Daoy (cell line): ENCODE measurements at regions not wholly inside any gene's neighbourhood (a gene's known extent, or its start where the extent isn't known, plus 50 kb on each side); places are given as distances from the start of the nearest gene placed in this dataset.

Source experiments
- DNase-seq: peaks from one replicate; pipeline ENCODE4 v3.0.0-alpha.2; 2015; ENCODE audit warnings: low read depth

- no peak for DNase-seq
Observed at GRCh38 chr3:189455641-189456417, 175.4 kb upstream of the TP63 start.

DNA sequence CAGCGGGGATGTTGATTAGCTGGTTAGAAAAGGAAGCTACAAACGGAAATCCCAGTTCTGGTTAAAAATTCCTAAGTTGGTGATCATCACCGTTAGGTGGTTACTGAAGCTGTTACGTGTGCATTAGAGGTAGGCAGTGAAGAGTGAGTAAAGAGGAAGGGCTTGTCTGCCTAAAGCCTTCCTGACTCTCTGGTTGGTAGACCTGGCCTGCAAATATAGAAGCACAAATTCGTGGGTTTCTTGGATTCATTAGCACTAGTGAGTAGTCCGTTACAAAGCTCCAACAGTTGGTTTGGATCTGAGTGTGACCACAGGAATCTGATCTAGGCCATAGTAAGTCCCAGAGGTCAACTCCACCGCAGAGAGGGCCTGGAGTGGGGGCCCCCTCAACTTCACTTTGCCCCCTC lies 174.0 kb upstream of the TP63 start:
- DNase-seq: peak; percentile 69

- DNase-seq: no peak
Observed at GRCh38 chr3:189457631-189458412, 173.4 kb upstream of the TP63 start.

- peak; percentile 74 for DNase-seq
Observed at GRCh38 chr3:189458528-189458927, 172.7 kb upstream of the TP63 start.

DNA sequence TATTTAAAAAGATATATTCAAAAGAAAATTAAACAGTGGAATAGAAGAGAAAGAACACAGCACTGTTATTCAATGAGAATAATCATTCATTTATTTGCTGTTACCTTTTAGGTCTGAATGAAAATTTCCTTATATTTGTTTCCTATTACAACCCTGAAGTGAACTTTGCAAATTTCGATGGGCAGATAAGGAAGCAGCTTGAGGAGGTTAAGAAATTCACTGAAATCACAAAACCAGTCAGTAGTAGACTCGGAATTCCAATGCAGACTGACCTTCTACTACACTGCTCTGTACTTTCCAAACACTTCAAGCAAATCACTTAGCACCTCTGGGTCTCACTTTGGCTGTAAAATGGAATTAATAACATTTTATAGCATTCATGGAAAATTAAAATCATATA lies 172.0 kb upstream of the TP63 start:
- DNase-seq: no peak

- DNase-seq: no peak
Observed at GRCh38 chr3:189460511-189460910, 170.7 kb upstream of the TP63 start.

- no peak for DNase-seq
Observed at GRCh38 chr3:189464799-189465198, 166.4 kb upstream of the TP63 start.

DNA sequence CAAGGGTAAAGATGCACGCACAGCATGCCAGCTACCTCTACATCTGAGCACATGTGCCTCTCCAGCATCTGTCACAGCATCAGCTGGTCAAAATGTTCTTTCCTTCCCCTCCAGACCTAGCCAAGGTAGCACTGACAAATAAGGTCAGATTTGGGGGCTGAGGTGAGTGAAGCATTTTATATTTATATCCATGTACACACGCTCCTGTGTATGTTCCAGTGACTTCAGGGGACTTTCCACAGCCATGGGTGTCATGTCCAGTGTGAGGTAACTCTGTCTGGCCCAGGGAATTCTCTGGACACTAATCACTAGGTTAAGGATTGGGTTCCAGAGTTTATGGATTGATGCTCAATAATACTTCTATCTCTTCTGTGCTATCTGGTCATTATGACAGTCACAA lies 165.2 kb upstream of the TP63 start:
- no peak for DNase-seq

DNA sequence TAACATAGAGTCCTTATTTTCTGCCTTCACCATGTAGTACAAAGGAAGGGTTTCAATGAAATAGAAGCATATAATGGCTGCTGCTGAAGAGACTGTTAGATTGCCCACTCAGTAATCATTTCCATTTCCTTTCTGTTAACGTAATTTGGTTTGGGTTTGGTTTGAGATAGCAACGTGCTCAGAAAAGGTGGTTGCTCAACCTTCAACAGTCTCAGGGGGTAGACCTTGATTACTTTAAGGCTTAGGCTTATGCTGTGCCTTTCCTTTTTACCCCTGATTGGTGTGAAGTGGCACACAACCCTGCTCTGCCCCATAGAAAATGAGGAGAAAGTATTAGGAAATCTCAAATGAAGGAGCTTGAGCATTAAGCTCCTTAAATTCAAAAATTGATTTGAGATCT lies 163.7 kb upstream of the TP63 start:
- no peak for DNase-seq

DNA sequence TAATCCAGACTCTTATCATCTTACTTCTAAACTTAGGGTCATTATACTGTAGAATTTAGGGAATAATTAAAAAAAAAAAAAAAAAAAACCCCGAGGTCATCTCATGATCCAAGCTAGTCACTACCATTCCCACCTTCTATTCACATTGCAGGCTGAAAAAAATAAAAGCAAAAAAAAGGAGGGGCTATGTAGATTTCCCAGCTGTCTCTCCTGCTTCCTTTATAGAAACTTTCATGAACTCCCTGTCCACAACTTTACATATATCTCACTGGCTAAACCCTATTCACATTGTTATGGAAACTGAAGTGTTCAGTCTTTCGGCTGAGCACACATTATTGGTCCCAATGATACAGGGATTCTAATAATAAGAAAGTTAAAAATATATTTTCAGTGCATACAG lies 156.2 kb upstream of the TP63 start:
- no peak for DNase-seq

DNA sequence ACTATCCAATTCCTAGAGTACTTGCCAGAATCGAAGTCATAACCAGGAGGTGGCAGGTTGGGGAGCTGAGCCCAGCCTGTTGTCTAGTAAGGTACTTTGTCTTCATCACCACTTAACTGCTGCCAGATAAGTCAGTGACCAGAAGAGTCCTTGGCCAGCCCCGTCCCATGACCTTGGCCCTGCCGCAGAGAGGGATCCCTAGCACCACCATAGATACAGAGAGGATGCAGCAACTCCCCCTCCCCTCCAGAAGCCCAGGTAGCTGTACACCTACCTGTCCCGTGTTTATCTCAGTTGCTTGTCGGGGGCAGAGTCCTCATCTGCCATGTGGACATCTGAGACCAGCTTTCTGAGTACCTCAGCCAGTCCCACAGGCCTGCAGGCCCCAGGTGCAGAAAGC lies 153.6 kb upstream of the TP63 start:
- no peak for DNase-seq

- no peak for DNase-seq
Observed at GRCh38 chr3:189486556-189486955, 144.6 kb upstream of the TP63 start.

DNA sequence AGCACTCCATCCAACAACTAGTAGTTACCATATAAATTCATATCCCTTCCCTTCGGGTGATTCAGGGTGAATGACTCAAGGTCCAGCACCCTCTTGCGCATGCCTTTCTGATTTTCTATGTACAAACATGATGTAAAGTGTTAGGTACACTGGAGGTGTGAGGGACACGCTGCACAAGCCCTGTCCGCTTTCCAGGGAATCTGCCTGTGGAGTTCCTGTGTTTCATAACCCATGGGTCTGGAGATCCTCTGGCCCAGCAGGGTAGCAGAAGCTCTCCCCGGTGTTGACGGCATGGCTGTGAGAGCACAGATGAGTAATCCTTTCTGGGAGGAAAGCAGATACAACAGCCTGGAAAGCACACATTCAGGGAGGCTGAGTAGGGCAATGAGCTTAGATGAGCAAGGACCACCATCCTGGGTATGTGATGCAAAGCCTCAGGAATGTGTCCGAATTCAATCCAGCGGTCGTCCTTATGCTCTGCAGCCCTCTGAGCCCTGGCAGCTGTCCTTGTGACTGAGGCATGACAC lies 142.9 kb upstream of the TP63 start:
- peak; percentile 54 for DNase-seq

DNA sequence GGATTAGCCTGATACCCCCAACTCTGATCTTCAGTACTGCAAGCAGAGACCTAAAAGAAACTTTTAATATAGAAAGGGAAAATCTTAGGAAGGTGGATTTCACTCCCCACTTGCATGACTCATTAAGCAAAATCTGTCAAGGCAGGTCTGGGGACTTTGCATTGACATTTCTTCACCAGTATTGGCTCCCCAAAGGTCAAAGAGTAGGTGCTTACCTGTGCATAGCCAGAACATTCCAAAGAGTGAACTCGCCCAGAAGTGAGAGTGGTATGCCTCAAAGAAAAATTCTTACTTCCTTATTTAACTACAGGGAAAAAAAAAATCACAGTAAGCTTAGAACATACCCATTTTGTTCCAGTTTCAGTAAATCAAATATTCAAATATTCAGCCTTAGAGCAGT lies 140.9 kb upstream of the TP63 start:
- DNase-seq: no peak

DNA sequence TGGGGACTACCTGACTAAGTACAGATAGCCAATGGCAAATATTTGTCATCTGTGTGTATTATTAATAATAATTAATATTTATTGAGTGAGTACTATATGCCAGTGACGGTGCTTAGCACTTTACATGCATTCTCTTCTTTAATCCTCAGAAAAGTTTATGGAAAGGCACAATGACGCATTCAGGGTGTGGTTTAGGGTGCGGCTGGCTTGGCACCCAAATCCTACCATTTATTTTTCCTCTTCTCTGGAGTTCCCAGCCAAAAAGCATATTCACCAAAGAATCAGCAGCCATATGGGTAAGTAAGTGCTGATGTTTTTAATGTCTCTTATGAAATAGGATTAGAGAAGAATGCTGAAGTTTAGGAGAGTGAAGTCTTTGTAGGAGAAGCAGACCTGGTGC lies 140.4 kb upstream of the TP63 start:
- no peak for DNase-seq

- DNase-seq: no peak
Observed at GRCh38 chr3:189491831-189492230, 139.4 kb upstream of the TP63 start.

DNA sequence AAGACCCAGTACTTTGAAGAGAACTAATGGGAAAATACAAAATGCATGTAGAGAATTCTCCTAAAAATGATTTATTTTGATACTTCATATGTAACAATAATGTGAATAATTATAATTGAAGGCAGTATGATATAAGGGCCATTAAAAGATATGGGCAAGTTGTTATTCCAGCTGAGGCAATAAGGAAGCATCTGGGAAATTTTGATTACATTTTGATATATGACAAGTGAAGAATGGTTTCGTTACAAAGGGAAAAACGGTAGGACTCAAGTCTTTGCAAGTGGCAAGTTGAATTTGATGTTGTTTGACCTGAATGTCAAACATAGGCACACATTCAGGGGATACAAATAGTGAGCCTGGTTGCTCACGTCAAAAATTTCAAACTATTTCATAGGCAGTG lies 137.9 kb upstream of the TP63 start:
- no peak for DNase-seq

DNA sequence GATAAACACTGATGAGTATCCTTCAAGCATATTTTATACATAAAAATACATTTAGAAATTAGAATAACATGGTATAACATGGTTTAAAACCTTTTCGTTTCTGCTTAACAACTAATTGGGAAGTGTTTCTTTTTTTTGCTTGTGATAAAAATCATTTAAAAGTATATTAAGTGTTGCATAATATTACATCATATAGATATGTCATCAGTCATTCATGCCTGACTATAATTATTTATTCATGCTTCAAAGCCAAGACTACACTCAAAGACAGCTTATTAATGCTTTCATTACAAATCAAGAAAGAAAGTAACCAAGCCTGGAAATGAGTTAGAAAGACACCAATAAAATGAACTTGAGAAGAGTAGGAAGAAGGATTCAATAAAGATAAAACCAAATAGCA lies 136.6 kb upstream of the TP63 start:
- no peak for DNase-seq

DNA sequence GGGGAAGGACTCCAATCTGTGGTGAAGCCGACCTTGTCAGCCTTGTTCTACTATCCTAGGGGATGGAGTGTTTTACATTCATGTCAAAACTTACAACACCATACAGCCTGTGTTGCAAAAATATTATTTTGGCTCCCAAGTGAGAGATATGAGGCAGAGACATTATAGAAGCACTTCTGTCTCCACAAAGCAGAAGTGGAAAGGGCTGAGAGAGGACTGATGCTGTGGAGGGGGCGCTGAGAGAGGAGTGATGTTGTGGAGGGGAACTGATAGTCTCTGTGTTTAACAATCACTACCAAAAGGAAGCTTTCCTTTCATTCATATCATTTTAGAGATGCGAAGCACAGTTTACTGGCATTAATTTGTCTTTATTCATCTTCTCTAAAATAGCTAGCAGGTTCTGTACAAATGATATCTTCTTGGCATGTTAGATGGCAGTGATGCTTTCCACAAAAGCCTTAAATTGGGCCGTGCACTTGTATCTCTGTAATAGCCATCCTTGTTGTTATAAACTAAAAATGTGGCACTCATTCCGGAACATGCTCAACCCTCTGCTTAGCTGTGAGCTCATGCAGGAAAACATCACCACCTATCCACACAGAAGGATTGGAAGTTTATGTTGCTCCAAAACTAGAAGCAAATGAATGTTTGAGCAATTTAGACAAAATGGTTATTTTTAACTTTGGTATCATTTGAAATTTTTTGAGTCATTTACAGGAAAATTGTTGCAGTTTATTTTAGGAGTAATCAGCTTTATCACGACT lies 134.6 kb upstream of the TP63 start:
- no peak for DNase-seq

- DNase-seq: no peak
Observed at GRCh38 chr3:189498995-189499704, 132.0 kb upstream of the TP63 start.

- DNase-seq: no peak
Observed at GRCh38 chr3:189500299-189500698, 130.9 kb upstream of the TP63 start.
